Neural cell (in vitro differentiated cells): ENCODE measurements at regions not wholly inside any gene's neighbourhood (a gene's known extent, or its start where the extent isn't known, plus 50 kb on each side); places are given as distances from the start of the nearest gene placed in this dataset.

Source experiments
- POLR2AphosphoS5 ChIP-seq: IDR thresholded peaks from 2 replicates; pipeline ENCODE4 v1.6.1; 2012
- TF ChIP-seq, protein P1 (sequence below): fragments of 450-650 bp; IDR thresholded peaks from 2 replicates; pipeline ENCODE4 v1.5.1; 2014; ENCODE audit warnings: antibody characterized with exemption, mild to moderate bottlenecking, moderate library complexity; ENCODE audit not compliant: poor library complexity, severe bottlenecking

DNA sequence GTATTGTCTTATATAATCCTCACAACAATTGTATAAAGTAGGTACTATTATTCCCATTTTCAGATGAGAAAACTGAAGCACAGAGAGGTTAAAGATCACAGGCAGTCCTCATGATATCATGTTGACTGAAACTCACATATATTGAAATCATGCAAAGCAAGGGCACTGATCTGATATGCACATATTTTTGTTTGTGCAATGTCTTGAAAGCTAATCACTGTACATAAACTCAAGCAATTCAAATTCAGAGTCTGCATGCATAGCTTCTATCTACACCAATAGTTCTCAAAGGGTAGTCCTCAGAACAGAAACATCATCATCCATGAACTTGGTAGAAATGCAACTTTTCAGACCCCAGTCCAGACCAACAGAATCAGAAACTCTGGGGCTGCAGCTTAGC, 119.2 kb upstream of the STT3B start:
- TF ChIP-seq, protein P1, sequence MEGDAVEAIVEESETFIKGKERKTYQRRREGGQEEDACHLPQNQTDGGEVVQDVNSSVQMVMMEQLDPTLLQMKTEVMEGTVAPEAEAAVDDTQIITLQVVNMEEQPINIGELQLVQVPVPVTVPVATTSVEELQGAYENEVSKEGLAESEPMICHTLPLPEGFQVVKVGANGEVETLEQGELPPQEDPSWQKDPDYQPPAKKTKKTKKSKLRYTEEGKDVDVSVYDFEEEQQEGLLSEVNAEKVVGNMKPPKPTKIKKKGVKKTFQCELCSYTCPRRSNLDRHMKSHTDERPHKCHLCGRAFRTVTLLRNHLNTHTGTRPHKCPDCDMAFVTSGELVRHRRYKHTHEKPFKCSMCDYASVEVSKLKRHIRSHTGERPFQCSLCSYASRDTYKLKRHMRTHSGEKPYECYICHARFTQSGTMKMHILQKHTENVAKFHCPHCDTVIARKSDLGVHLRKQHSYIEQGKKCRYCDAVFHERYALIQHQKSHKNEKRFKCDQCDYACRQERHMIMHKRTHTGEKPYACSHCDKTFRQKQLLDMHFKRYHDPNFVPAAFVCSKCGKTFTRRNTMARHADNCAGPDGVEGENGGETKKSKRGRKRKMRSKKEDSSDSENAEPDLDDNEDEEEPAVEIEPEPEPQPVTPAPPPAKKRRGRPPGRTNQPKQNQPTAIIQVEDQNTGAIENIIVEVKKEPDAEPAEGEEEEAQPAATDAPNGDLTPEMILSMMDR = no peak
- TF ChIP-seq POLR2AphosphoS5 = no peak
